GM21528 (cell line): ENCODE measurements at regions not wholly inside any gene's neighbourhood (a gene's known extent, or its start where the extent isn't known, plus 50 kb on each side); places are given as distances from the start of the nearest gene placed in this dataset.
"Not testable (repeated sequence)": the region's sequence is repeated elsewhere in the genome, so short reads cannot be mapped to it uniquely, and the experiment has no call there.

Experiments used
- ATAC-seq: cut with Tn5 transposase; IDR thresholded peaks from one replicate; pipeline ENCODE4 v1.9.1; 2021; ENCODE audit warnings: mild to moderate bottlenecking, moderate library complexity; ENCODE audit not compliant: unreplicated experiment, low FRiP score

GRCh38 chr14:85921241-85921640, 391.3 kb downstream of the FLRT2 start:
- no peak for ATAC-seq

- ATAC-seq = no peak
Observed at GRCh38 chr14:85917716-85918115, 387.8 kb downstream of the FLRT2 start.

GRCh38 chr14:85915711-85916110, 385.8 kb downstream of the FLRT2 start:
- ATAC-seq = no peak

- ATAC-seq = no peak
Observed at GRCh38 chr14:85912141-85912540, 382.2 kb downstream of the FLRT2 start.

- ATAC-seq = no peak
Observed at GRCh38 chr14:85911044-85911443, 381.1 kb downstream of the FLRT2 start.

GRCh38 chr14:85909581-85909980, 379.6 kb downstream of the FLRT2 start:
- no peak for ATAC-seq

- no peak for ATAC-seq
Observed at GRCh38 chr14:85907536-85907935, 377.6 kb downstream of the FLRT2 start.

GRCh38 chr14:85897808-85898207, 367.9 kb downstream of the FLRT2 start:
- no peak for ATAC-seq

- ATAC-seq = no peak
Observed at GRCh38 chr14:85895603-85896002, 365.7 kb downstream of the FLRT2 start.

GRCh38 chr14:85892251-85892650, 362.3 kb downstream of the FLRT2 start:
- ATAC-seq = no peak

- no peak for ATAC-seq
Observed at GRCh38 chr14:85883966-85884365, 354.0 kb downstream of the FLRT2 start.

- ATAC-seq = no peak
Observed at GRCh38 chr14:85883101-85883500, 353.2 kb downstream of the FLRT2 start.

- ATAC-seq = no peak
Observed at GRCh38 chr14:85881935-85882334, 352.0 kb downstream of the FLRT2 start.

- no peak for ATAC-seq
Observed at GRCh38 chr14:85878874-85879273, 348.9 kb downstream of the FLRT2 start.

- ATAC-seq = no peak
Observed at GRCh38 chr14:85873006-85873405, 343.1 kb downstream of the FLRT2 start.

GRCh38 chr14:85867450-85867849, 337.5 kb downstream of the FLRT2 start:
- ATAC-seq = no peak

GRCh38 chr14:85865701-85866100, 335.8 kb downstream of the FLRT2 start:
- ATAC-seq = no peak

GRCh38 chr14:85858634-85859033, 328.7 kb downstream of the FLRT2 start:
- ATAC-seq = no peak

GRCh38 chr14:85856430-85856829, 326.5 kb downstream of the FLRT2 start:
- ATAC-seq = no peak

GRCh38 chr14:85853996-85854526, 324.1 kb downstream of the FLRT2 start:
- no peak for ATAC-seq

GRCh38 chr14:85852906-85853305, 323.0 kb downstream of the FLRT2 start:
- ATAC-seq = no peak

GRCh38 chr14:85852123-85852522, 322.2 kb downstream of the FLRT2 start:
- ATAC-seq = not testable (repeated sequence)

GRCh38 chr14:85830549-85830948, 300.6 kb downstream of the FLRT2 start:
- not testable (repeated sequence) for ATAC-seq
